K562 (cell line): ENCODE measurements at regions not wholly inside any gene's neighbourhood (a gene's known extent, or its start where the extent isn't known, plus 50 kb on each side); places are given as distances from the start of the nearest gene placed in this dataset.

Experiments used
- ATAC-seq: fragments of 200-7000 bp; cut with Tn5 transposase; 3 replicates; pipeline ENCODE4 v1.9.1; 2020; ENCODE audit warnings: moderate library complexity
- BruUV-seq: library from RNA; stranded (reverse); fragments of 400-500 nt; replicated peaks from 2 replicates; lab custom pipeline; 2021; lab: Mats Ljungman, UMichigan
- CTCF ChIA-PET: fragments of 300-600 bp; formaldehyde crosslinking; extraction: SDS; loops from one replicate; lab custom pipeline; 2021; ENCODE audit warnings: low intra/inter-chr PET ratio; lab: Yijun Ruan, JAX
- POLR2A ChIA-PET: fragments of 300-600, 350-650 bp; sonication (Branson Sonifier 250); formaldehyde crosslinking; extraction: SDS; loops from one replicate; lab custom pipeline; 2021; ENCODE audit warnings: antibody characterized with exemption, inconsistent platforms; lab: Yijun Ruan, JAX
- DNase-seq, 4 experiments: peaks; one replicate each; pipeline versions ENCODE4 v3.0.0 to v3.0.0-alpha.2; 2011 to 2018; ENCODE audit warnings: low spot score in 3 of 4, mixed read lengths in 3 of 4; ENCODE audit errors: extremely low read depth in 1 of 4
- FAIRE-seq: peaks from 2 replicates; lab custom pipeline; 2011; peaks lifted over from hg19 to GRCh38; lab: Jason Lieb, UNC
- H2AFZ ChIP-seq: 2 replicates; pipeline ENCODE4 v1.6.0; 2011; ENCODE audit warnings: low read depth, low read length, control low read depth, inconsistent platforms
- H3K27ac ChIP-seq: fragments of 200-600 bp; 3 replicates; pipeline ENCODE4 v1.8.0; 2011; ENCODE audit warnings: low read depth, mild to moderate bottlenecking, control low read depth, inconsistent platforms, low read length, moderate library complexity, mixed read lengths; ENCODE audit errors: extremely low read depth
- H3K27me3 ChIP-seq, 2 experiments: fragments of 300-600 bp in 1 of 2; 2 replicates in 1 of 2; 3 replicates in 1 of 2; pipeline versions ENCODE4 v1.6.0 to v1.8.0; 2011; ENCODE audit warnings: inconsistent platforms in 2 of 2, low read length in 2 of 2, mild to moderate bottlenecking in 1 of 2, mixed read lengths in 1 of 2, moderate library complexity in 1 of 2; ENCODE audit not compliant: control insufficient read depth in 2 of 2, insufficient read depth in 2 of 2
- H3K36me3 ChIP-seq: fragments of 300-600 bp; 3 replicates; pipeline ENCODE4 v1.8.0; 2011; ENCODE audit warnings: mild to moderate bottlenecking, low read length, inconsistent platforms; ENCODE audit not compliant: control insufficient read depth, insufficient read depth
- H3K4me1 ChIP-seq, 2 experiments: fragments of 200-600 bp in 1 of 2; replicated peaks in 1 of 2; 2 replicates in 1 of 2; 3 replicates in 1 of 2; pipeline versions ENCODE4 v1.5.1 to v1.8.0; 2011; ENCODE audit warnings: inconsistent platforms in 2 of 2, low read length in 2 of 2, mild to moderate bottlenecking in 1 of 2, mixed read lengths in 1 of 2, moderate library complexity in 1 of 2; ENCODE audit not compliant: control insufficient read depth in 2 of 2, insufficient read depth in 2 of 2
- H3K4me2 ChIP-seq: 2 replicates; pipeline ENCODE4 v1.6.1; 2011; ENCODE audit warnings: low read length, control low read depth, inconsistent platforms, mixed read lengths; ENCODE audit not compliant: insufficient read depth
- H3K4me3 ChIP-seq: fragments of 200-600 bp; sonication (generic), shearing (Covaris generic); 2 replicates; pipeline ENCODE4 v1.5.1; 2016; ENCODE audit warnings: control low read depth, inconsistent platforms
- H3K79me2 ChIP-seq: fragments of 200-600 bp; 3 replicates; pipeline ENCODE4 v1.8.0; 2011; ENCODE audit warnings: low read length, inconsistent platforms; ENCODE audit not compliant: control insufficient read depth, insufficient read depth
- H3K9ac ChIP-seq, 2 experiments: 2 replicates each; pipeline versions ENCODE4 v1.6.0 to v1.6.1; 2011; ENCODE audit warnings: low read depth in 2 of 2, low read length in 2 of 2, control low read depth in 1 of 2, inconsistent platforms in 1 of 2, mild to moderate bottlenecking in 1 of 2, mixed read lengths in 1 of 2; ENCODE audit not compliant: insufficient read depth in 1 of 2
- H3K9me1 ChIP-seq: one replicate; pipeline ENCODE4 v1.6.0; 2011; ENCODE audit warnings: inconsistent platforms, mild to moderate bottlenecking, low read length, moderate library complexity; ENCODE audit not compliant: control insufficient read depth, insufficient read depth
- H3K9me3 ChIP-seq: replicated peaks from 2 replicates; pipeline ENCODE4 v1.5.1; 2011; ENCODE audit warnings: low read depth, low read length, inconsistent platforms; ENCODE audit not compliant: control insufficient read depth, insufficient read depth
- H4K20me1 ChIP-seq: replicated peaks from 2 replicates; pipeline ENCODE4 v1.6.1; 2011; ENCODE audit warnings: low read length, inconsistent platforms, mixed read lengths; ENCODE audit not compliant: control insufficient read depth, insufficient read depth
- CEBPB ChIP-seq: fragments of 450-650 bp; IDR thresholded peaks from 2 replicates; pipeline ENCODE4 v1.6.1; 2016; ENCODE audit warnings: missing genetic modification characterization, missing compliant biosample characterization
- CEBPG ChIP-seq, 3 experiments: fragments of 200-800 bp in 1 of 3; sonication (Bioruptor generic) in 1 of 3; sonication (generic) in 1 of 3; formaldehyde crosslinking in 1 of 3; IDR thresholded peaks in 2 of 3; conservative IDR thresholded peaks in 1 of 3; 2 replicates each; pipeline versions ENCODE4 v1.6.1 to v1.8.0; 2016 to 2022; ENCODE audit warnings: missing compliant biosample characterization in 2 of 3, missing genetic modification characterization in 2 of 3, mild to moderate bottlenecking in 1 of 3, missing genetic modification reagents in 1 of 3
- TCF7 ChIP-seq: sonication (generic); IDR thresholded peaks from 2 replicates; pipeline ENCODE4 v1.6.1; 2016; ENCODE audit warnings: antibody characterized with exemption, borderline replicate concordance
- TSC22D4 ChIP-seq: fragments of 450-650 bp; IDR thresholded peaks from 2 replicates; pipeline ENCODE4 v1.6.1; 2016; ENCODE audit warnings: missing genetic modification characterization, missing biosample characterization, control low read depth
- ZHX1 ChIP-seq: fragments of 150-350 bp; conservative IDR thresholded peaks from 2 replicates; pipeline ENCODE4 v1.6.1; 2014; ENCODE audit warnings: low read length
- ZMIZ1 ChIP-seq, 2 experiments: fragments of 150-350 bp in 1 of 2; IDR thresholded peaks; 2 replicates each; pipeline ENCODE4 v1.6.1; 2012 to 2016; ENCODE audit warnings: low read depth in 2 of 2, low read length in 2 of 2, mild to moderate bottlenecking in 1 of 2, moderate library complexity in 1 of 2
- ZNF274 ChIP-seq: IDR thresholded peaks from 2 replicates; pipeline ENCODE4 v1.6.1; 2011; ENCODE audit warnings: low read depth, mild to moderate bottlenecking, low read length, moderate library complexity, borderline replicate concordance
- ZNF699 ChIP-seq: fragments of 250-450 bp; sonication (Bioruptor Pico); IDR thresholded peaks from 2 replicates; pipeline ENCODE4 v1.8.0; 2021; ENCODE audit warnings: mild to moderate bottlenecking, moderate library complexity; ENCODE audit not compliant: insufficient replicate concordance
- WGBS: fragments of 100-300 bp; shearing (Covaris generic); methylation state at CpG from one replicate; pipeline ENCODE4 v1.1.6; 2016; ENCODE audit warnings: low coverage, mixed read lengths; ENCODE audit not compliant: insufficient coverage; ENCODE audit errors: missing lambda C conversion rate; 5-methylcytosine and 5-hydroxymethylcytosine counted together
- in situ Hi-C: fragments of 300-500 bp; cut with MboI; formaldehyde crosslinking; loops from 4 replicates; pipeline ENCODE4 v1.15.0; 2018; ENCODE audit warnings: inconsistent platforms, mixed read lengths
- intact Hi-C: fragments of 100-400 bp; cut with micrococcal nuclease; formaldehyde crosslinking; loops from 2 replicates; pipeline ENCODE4 v1.14.2; 2022

GRCh38 chr3:32630266-32630665, 54.7 kb upstream of the CNOT10 start:
- TF ChIP-seq TSC22D4, result no peak
- no peak for TF ChIP-seq ZMIZ1 (IDR thresholded peaks at IDR 0.05; ENCODE audit: low read depth in 2 of 2, low read length in 2 of 2)
- no peak for TF ChIP-seq ZNF274
- TF ChIP-seq CEBPB (tag), result peak; percentile 47; the same call in 1 of the 2 replicates
- TF ChIP-seq ZNF699 (CRISPR knock-in tag), result no peak
- no peak for TF ChIP-seq ZHX1
- no peak for TF ChIP-seq TCF7
- no peak for TF ChIP-seq CEBPG (CRISPR knock-in tag; IDR thresholded peaks at IDR 0.05)
- peak; percentile 8 to 66; a peak in 2 of 4 replicates for TF ChIP-seq CEBPG (tag; conservative IDR thresholded peaks at IDR 0.05 in 1 of 2, IDR thresholded peaks at IDR 0.05 in 1 of 2)
- no peaks in the 10 kb centered on the region for H3K79me2 ChIP-seq
- no peaks in the 10 kb centered on the region for H3K9me1 ChIP-seq
- H3K9ac ChIP-seq, result no peak overlapping the region
- no peak overlapping the region for H3K27ac ChIP-seq
- ChIA-PET CTCF (no interaction called here), POLR2A (interaction anchor here (1.3 kb wide), 1 partner anchor 14 kb away, joined by 5 read pairs; no protein-coding TSS in a partner anchor)
- no peaks in the 10 kb centered on the region for H3K36me3 ChIP-seq
- peaks cover 0 to 4% of the 10 kb centered on the region in 2 experiments; a peak in 1 of 5 replicates for H3K4me1 ChIP-seq
- BruUV-seq, result no TSS peak
- intact Hi-C loops, result no loop called here
- ATAC-seq (no peak), DNase-seq (no peak), FAIRE-seq (no peak)
- peaks cover 10 to 14% of the 10 kb centered on the region in 2 experiments; a peak in 4 of 5 replicates for H3K27me3 ChIP-seq
- in situ Hi-C loops, result no loop called here
- no peaks in the 10 kb centered on the region for H4K20me1 ChIP-seq
- no peak overlapping the region for H3K4me2 ChIP-seq
- WGBS, result 7% methylated on average over 1 of the region's 1 CpG
- no peak overlapping the region for H2AFZ ChIP-seq
- H3K9me3 ChIP-seq, result no peaks in the 10 kb centered on the region
- H3K4me3 ChIP-seq, result no peak overlapping the region
